ENCODE measurements at regions not wholly inside any gene's neighbourhood (a gene's known extent, or its start where the extent isn't known, plus 50 kb on each side); places are given as distances from the start of the nearest gene placed in this dataset.
A peak's percentile ranks its signal among the peaks of the same experiment; 100 is the strongest.

- no peak for DNase-seq (ENCODE audit: low spot score)
Observed at GRCh38 chr21:26739189-26739588, 106.0 kb downstream of the ADAMTS1 start.

DNA sequence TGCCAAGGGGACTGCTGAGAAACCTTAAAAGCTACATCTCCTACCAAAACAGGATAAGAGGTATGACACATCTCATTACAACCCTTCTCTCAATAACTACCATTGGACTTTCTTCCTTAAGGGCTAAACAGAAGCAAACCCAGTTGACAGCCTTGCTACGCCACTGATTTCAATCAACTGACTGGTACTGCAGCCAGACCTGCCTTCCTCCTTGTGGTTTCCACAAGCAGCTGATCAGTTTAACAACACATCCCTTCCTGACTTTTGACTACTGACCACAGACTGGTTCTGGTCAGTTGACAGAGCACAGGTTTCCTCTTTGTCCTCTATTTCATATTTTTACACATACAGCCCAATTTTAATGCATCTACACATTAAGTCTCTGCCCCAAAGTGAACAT lies 108.8 kb downstream of the ADAMTS1 start:
- DNase-seq (ENCODE audit: low spot score), result no peak

DNA sequence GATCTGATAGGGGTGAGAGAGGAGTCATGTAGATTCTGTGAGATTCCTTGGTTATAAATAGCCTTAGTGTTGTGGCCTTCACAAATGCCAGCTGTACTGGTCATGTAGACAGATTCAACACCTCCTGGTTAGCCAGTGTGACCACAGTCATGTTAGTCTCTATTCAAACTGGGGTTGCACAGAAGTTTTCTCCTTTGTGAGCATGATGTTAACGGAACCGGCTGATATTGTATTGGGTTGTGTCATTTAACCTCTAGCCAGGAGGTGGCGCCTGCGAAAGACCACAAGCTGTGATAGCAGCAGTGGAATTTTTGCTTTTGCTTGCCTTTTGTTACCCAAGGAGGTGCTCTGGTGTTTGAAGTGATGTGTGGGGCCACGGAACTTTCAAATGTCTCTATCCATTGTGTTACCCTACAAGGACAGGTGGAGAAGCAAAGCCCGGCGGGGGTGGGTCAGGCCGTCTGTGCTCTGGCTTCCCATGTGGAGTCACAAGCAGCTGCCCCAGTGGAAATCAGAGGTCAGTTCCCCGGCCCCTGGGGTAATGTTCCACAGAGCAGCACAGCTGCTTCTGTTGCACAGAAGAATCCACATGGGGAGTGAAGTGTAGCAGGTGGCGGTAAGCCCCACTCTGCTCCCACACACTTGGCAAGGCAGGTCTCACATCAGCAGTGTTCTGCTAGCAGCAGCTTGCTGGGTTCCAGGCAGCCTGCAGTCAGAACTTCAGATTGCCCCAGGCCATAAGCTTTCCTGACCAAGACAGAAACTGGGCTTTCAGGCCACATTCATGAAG lies 112.6 kb downstream of the ADAMTS1 start:
- DNase-seq (ENCODE audit: low spot score), result peak; percentile 2

DNA sequence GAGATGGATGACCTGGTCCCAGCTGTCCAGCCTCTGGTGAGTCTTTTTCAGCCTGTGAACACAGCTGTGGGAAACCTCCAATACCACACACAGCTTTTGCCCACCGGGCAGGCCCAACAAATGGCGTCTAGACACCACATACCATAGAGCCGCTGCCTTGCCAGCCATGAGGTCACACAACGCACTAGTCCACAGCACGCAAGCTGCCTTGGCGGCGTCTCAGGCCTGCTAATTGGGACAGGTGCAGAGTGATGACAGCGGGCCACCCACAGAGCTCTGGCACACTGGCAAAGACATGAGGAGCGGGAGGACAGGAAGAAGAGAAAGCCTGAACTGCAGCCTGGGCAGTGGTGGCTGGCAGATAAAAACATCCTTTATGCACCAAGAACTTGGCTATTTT lies 125.5 kb downstream of the ADAMTS1 start:
- no peak for DNase-seq (ENCODE audit: low spot score)

DNA sequence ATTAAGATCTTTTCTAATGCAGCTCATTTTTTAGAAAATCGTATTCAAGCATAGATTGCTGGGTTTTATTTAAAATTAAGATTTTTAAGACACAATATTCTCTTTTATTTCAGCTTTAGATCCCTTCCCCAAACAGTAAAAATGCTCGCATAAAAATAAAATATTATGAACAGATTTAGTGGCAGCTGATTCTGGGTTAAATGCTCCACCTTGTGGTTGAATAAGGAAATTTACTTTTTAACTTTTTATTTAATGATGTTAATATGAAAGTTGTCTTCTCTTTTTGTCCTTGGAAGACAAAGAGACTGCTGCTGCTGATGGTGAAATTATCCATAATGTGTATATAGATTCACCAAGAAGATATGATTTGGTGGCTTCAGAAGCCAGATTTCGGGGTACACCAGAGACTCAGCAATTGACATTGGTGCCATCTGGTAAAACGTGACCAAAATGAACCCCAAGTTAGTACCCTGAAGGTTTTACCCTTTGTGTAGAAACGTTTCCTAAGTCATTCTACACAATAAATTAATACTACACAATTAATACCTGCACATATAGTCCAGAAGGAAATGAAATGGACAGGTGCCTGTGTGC lies 128.0 kb downstream of the ADAMTS1 start:
- DNase-seq (ENCODE audit: low spot score), result no peak

DNA sequence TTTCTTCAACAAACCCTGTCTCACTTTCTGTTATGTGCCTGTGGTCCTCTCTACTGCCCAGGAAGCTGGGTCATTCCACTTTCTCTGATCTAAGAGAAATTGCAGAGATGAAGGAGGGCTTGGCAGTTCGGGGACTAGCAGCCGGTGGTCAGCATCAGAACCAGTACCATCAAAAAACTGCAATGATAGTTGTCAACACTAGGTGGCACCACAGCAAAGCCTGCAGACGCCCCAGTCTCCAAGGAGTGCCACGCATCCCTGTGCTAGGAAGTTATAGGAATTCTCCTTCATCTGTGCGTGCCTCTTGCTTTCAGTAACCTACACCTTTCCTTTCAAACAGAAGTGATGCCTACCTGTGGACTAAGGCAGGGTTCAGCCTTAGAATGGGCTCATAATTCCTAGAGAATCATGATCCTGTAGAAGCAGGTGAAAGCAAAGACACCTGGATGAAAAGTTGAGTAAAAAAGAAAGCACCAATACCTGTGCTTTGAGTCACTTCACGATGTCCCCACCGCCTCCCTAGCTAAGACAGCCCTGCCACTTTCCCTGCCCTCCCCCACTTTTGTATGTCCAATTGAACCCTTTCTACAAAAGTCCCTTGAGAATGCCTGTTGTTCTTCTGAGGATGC lies 129.2 kb downstream of the ADAMTS1 start:
- peak; percentile 13 for DNase-seq (ENCODE audit: low spot score)

DNA sequence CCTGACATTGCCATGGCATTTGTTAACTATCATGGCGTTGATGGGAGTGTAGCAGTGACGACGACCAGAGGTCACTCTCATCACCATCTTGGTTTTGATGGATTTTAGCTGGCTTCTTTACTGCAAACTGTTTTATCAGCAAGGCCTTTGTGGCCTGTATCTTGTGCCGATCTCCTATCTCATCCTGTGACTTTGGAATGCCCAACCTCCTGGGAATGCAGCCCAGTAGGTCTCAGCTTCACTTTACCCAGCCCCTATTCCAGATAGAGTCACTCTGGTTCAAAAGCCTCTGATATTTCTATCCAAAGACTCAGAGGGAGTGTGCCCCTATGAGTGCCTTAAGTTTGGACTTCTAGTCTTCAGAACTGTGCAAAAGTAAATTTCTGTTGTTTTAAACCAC lies 130.1 kb downstream of the ADAMTS1 start:
- DNase-seq (ENCODE audit: low spot score), result no peak

GRCh38 chr21:26710155-26710554 lies 135.1 kb downstream of the ADAMTS1 start:
- no peak for DNase-seq (ENCODE audit: low spot score)

DNA sequence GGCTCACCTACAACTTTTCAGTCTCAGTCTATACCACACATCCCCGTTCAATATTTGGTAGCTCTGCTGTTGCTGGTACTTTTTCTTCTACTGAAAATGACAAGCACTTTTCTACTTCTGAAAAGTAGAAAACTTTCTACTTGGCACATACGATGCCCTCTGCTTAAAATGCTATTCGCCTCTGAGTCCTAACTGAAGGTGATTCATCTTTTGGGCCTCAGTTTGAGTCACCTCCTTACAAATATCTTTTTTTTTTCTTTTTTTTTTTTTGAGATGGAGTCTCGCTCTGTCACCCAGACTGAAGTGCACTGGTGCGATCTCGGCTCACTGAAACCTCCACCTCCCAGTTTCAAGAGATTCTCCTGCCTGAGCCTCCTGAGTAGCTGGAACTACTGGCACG lies 136.0 kb upstream of the CYYR1 start:
- no peak for DNase-seq (ENCODE audit: low spot score)

DNA sequence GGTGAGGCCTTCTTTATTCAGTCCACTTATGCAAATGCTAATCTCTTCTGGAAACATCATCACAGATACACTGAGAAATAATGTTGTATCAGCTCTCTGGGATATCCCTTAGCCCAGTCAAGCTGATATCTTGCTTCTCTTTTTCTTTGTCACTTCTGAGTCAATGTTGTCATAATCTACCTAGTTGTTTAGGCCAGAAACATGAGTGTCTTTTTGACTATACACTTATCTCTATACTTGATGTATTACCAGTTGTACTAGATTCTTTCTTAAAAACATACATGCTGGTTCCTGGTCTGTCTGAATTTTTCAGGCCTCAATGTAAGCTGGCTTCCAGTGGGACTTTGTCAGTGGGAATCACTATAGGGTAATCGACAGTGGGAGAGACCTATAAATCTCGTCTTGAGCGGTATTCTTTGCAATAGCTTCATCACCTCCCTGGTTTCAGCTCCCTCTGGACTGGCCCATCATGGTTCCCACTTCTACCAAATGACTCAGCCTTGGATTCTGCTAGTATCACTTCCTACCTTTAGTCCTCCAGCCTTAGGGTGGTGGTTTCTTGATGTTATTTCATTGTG lies 135.2 kb upstream of the CYYR1 start:
- DNase-seq (ENCODE audit: low spot score), result no peak

DNA sequence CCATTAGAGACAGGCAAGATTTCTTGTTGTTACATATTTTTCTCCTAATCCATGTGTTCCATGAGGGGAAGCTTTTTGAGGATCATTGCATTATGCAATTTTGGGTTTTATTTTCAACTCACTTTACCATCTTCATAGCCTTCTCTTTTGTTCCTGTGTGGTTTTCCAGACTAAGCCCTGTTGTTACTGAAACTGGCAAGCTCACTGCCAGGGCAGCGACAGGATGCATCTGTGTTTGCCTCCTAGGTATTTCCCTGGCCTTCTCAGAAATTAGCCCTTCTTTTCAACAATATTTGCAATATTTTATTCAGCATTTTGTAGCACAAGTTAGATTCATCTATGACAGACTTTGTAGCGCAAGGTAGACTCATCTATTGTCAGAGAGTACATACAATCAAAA lies 134.2 kb upstream of the CYYR1 start:
- DNase-seq (ENCODE audit: low spot score), result no peak

GRCh38 chr21:26698416-26698815 lies 125.3 kb upstream of the CYYR1 start:
- DNase-seq (ENCODE audit: low spot score), result no peak

- DNase-seq (ENCODE audit: low spot score), result no peak
Observed at GRCh38 chr21:26691416-26691815, 118.3 kb upstream of the CYYR1 start.

- no peak for DNase-seq (ENCODE audit: low spot score)
Observed at GRCh38 chr21:26686705-26687104, 113.6 kb upstream of the CYYR1 start.

GRCh38 chr21:26686278-26686677 lies 113.2 kb upstream of the CYYR1 start:
- DNase-seq (ENCODE audit: low spot score), result peak; percentile 5

DNA sequence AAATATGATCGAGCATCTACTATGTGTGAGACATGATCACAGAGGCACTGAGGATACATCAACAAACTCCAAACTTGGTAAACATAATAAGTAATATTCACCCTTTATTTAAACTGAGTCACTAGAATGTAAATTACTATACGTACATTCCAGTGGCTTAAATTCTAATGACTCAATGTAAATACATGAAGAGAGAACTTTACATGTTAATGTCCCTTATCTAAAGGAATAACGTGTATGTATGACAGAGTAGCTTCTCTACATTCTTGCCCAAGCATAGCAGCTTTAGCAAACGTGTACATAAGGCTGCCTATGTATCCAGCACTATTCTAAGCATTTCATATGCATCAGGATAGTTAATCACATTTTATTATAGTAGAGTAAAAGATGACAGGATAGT lies 111.8 kb upstream of the CYYR1 start:
- DNase-seq (ENCODE audit: low spot score), result no peak

GRCh38 chr21:26683996-26684395 lies 110.9 kb upstream of the CYYR1 start:
- DNase-seq (ENCODE audit: low spot score), result no peak

- no peak for DNase-seq (ENCODE audit: low spot score)
Observed at GRCh38 chr21:26679284-26679683, 106.2 kb upstream of the CYYR1 start.

DNA sequence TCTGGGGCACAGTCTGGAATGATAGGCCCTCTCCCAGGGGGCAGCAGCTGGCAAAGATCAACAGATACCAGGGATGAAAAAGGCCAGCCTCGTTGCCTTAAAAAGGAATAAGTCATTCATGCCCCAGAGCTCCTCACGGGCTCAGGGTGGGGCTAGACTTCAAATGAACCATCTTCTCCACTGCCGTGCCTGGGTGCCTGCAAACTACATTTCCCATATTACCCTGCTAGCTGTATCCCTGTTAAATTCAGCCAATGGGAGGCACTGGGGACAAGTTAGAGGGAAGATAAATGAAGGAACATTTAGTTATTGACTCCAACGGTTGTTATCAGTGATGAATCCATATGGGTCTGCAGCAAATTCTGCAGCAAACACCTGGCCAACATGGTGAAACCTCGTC lies 101.2 kb upstream of the CYYR1 start:
- DNase-seq (ENCODE audit: low spot score), result no peak

DNA sequence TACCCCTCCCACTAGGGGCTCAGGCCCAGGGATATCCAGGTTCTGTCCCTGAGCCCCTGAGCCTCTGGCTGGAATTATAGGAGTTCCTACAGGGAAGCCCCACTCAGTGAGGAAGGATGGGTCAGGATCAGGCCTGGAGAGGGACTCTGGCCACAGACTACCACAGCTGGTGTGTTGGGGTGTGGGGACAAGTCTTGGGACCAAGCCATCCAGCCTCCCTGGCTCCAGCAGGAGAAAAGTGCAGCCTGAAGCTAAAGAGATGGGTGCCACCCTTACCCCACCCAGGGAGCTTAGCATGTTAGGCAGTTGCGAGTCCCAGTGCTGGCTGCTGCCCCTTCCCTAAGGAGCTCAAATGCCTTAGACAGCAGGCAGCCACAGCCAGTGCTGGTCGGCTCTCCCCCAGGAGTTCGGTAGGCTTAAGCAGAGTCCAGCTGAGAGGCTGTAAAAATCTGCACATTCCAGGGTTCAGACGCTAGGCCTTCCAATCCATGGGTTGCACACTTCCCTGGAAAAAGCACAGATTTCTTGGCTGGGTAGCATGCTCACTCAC lies 96.2 kb upstream of the CYYR1 start:
- no peak for DNase-seq (ENCODE audit: low spot score)

- DNase-seq (ENCODE audit: low spot score), result no peak
Observed at GRCh38 chr21:26659757-26660156, 86.7 kb upstream of the CYYR1 start.

- DNase-seq (ENCODE audit: low spot score), result no peak
Observed at GRCh38 chr21:26659182-26659581, 86.1 kb upstream of the CYYR1 start.

- no peak for DNase-seq (ENCODE audit: low spot score)
Observed at GRCh38 chr21:26655460-26655859, 82.4 kb upstream of the CYYR1 start.
